ENCODE measurements at regions not wholly inside any gene's neighbourhood (a gene's known extent, or its start where the extent isn't known, plus 50 kb on each side); places are given as distances from the start of the nearest gene placed in this dataset.

DNA sequence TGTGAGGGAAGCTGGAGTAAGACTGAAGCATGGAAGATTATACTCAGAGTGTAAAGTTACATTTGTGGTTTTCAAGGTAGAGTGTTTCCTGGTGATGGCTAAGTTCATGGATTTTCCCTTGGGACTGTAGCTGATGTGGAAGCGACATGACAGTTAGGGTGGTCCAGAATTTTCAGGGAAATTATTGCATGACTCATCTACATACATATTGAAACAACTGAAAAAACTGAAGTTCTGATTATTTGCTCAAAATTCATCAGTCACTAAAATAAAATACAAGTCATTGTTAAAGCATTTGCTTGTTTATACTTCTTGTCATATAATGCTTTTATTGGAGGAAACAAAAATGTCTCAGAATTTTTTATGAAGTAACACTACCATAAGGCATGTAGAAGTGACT, 700.0 kb downstream of the RFPL4B start:
- intact Hi-C loops (cut with DNase I; ENCODE audit: low total_unique reads): no loop called here
- no peak for TF ChIP-seq CTCF (IDR thresholded peaks at IDR 0.05)

DNA sequence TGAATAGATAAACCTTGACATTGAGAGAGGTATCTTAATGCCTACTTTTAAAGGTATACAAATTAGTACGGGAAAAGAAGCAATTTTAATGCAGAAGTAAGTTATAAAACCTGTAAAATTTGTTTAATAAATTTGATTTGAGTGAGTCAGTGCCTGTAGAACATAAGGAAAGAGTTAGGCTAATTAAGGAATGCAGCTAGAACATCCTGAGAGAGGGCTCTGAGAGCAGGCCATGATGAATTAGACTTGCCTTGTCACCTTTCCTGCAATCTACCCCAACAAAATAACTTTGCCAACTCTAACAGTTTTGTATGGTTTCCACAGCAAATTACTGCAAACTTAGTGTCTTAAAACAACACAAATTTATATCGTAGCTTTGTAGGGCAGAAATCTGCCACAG, 700.8 kb downstream of the RFPL4B start:
- Histone ChIP-seq H3K4me3 (no peak overlapping the region), H3K36me3 (no peaks in the 10 kb centered on the region), H3K27ac (no peak overlapping the region), H3K9me3 (no peaks in the 10 kb centered on the region), H3K4me1 (peaks cover 0 to 5% (median 0%) of the 10 kb centered on the region in 4 donors), H3K27me3 (no peaks in the 10 kb centered on the region)
- TF ChIP-seq CTCF (IDR thresholded peaks at IDR 0.05): no peak
- no peak for DNase-seq
- intact Hi-C loops (cut with DNase I; ENCODE audit: low total_unique reads): no loop called here

More for the DNA sequence above, 700.0 kb downstream of the RFPL4B start:
- H3K9me3 ChIP-seq: no peaks in the 10 kb centered on the region
- H3K27me3 ChIP-seq: no peaks in the 10 kb centered on the region
- DNase-seq: no peak
- H3K4me3 ChIP-seq: no peak overlapping the region
- no peak overlapping the region for H3K27ac ChIP-seq
- no peaks in the 10 kb centered on the region for H3K4me1 ChIP-seq
- no peaks in the 10 kb centered on the region for H3K36me3 ChIP-seq

DNA sequence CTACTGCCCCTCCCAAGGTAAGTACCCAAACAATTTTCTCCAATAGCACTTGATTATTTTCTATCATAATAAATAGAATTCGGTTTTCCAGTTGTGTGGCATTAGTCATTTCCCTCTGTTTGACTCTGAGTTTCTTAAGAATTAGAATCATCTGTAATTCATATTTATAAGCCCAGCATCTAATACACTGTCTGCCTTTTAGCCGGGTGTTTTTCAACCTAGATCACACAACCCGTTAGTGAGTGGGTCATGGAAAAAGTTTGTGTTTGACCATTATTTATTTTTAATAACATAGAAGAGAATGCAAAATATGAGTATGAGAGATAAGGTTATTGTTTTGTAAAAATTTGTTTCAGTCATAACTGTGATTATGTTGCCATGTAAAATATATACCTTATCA, 701.6 kb downstream of the RFPL4B start:
- H3K27me3 ChIP-seq: no peaks in the 10 kb centered on the region
- no peak overlapping the region for H3K27ac ChIP-seq
- TF ChIP-seq CTCF (IDR thresholded peaks at IDR 0.05): no peak
- H3K4me3 ChIP-seq: no peak overlapping the region
- no peaks in the 10 kb centered on the region for H3K36me3 ChIP-seq
- no peaks in the 10 kb centered on the region for H3K9me3 ChIP-seq
- peaks cover 0 to 5% (median 0%) of the 10 kb centered on the region in 4 donors for H3K4me1 ChIP-seq
- intact Hi-C loops (cut with DNase I; ENCODE audit: low total_unique reads): no loop called here
- DNase-seq: no peak

DNA sequence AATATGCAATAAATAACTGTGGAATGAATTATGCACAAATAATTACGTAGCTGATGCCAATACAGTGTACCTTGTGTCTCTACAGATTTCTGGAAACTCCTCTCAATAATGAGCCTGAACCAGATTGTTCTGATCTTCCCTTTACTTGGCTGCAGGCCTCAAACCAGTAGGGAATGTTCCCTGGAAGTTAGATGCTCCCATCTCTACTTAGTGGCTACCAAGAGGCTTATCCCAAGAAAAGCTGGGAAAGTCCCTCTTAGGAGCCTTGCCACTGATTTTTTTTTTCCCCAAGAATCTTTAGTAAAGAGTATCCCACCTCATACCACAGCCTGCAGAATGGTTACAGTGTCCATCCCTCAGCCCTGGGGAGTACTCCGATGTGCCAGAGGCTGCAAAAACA, 702.1 kb downstream of the RFPL4B start:
- no peak for TF ChIP-seq CTCF (IDR thresholded peaks at IDR 0.05)
- no peaks in the 10 kb centered on the region for H3K36me3 ChIP-seq
- DNase-seq: no peak
- no peak overlapping the region for H3K4me3 ChIP-seq
- H3K27ac ChIP-seq: no peak overlapping the region
- intact Hi-C loops (cut with DNase I; ENCODE audit: low total_unique reads): no loop called here
- H3K4me1 ChIP-seq: peaks cover 0 to 5% (median 0%) of the 10 kb centered on the region in 4 donors
- H3K27me3 ChIP-seq: no peaks in the 10 kb centered on the region
- no peaks in the 10 kb centered on the region for H3K9me3 ChIP-seq

DNA sequence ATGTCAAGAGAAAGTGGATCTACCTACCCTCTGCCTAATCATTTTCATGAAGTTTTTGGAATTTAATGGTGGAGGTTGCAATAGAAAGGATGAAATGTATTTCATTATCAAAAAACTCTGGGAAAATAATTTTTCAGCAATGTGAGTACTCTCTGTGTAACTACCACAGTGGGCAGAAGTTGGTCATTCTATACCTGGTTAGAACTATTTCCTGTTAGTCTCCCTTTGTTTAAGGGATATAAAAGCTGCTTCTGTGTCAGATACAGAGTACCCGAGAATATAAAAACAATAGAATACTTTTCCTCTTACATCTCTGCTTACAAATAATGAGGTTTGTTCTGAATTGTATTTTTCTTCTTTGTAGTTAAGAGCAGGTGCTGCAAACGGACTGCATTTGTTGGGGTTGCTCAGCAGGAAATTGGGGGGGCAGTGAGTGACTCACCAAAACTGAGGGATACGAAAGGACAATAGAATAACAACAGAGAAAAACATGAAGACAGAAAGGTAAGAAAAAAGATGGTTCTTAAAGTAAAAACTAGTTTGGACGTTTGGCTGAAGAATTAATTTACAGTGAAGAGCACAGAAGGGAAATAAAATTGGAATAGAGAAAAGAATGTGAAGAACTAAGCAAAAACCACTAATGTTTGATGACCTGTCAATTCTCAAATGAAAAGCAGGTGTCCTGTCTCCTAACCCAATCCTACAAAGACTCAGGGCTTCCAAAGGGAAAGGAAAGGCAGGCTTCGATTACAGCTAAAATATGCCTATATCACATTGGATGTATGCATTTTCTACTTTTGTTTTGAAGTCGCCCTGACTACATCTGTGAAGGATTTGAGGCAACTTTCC, 703.1 kb downstream of the RFPL4B start:
- TF ChIP-seq CTCF (IDR thresholded peaks at IDR 0.05): no peak
- Histone ChIP-seq H3K27me3 (no peaks in the 10 kb centered on the region), H3K36me3 (no peaks in the 10 kb centered on the region), H3K4me3 (no peak overlapping the region), H3K9me3 (no peaks in the 10 kb centered on the region), H3K27ac (no peak overlapping the region), H3K4me1 (peaks cover 0 to 5% (median 0%) of the 10 kb centered on the region in 4 donors)
- intact Hi-C loops (cut with DNase I; ENCODE audit: low total_unique reads): no loop called here
- DNase-seq: no peak

All from tibial artery (tissue), 4 donors.